IPS DF 4.7 (cell line): ENCODE measurements at regions not wholly inside any gene's neighbourhood (a gene's known extent, or its start where the extent isn't known, plus 50 kb on each side); places are given as distances from the start of the nearest gene placed in this dataset.

Experiments
- DNase-seq: peaks from one replicate; pipeline ENCODE4 v3.0.0-alpha.2; 2013; ENCODE audit warnings: low spot score; ENCODE audit errors: extremely low read depth

GRCh38 chr12:124489915-124490583, 77.4 kb downstream of the NCOR2 start:
- no peak for DNase-seq

GRCh38 chr12:124489220-124489619, 78.2 kb downstream of the NCOR2 start:
- DNase-seq: no peak

GRCh38 chr12:124488520-124488919, 78.9 kb downstream of the NCOR2 start:
- DNase-seq: no peak

GRCh38 chr12:124487834-124488165, 79.6 kb downstream of the NCOR2 start:
- no peak for DNase-seq

- DNase-seq: no peak
Measured at GRCh38 chr12:124487066-124487833, 80.2 kb downstream of the NCOR2 start.

GRCh38 chr12:124486346-124486963, 81.0 kb downstream of the NCOR2 start:
- DNase-seq: no peak

GRCh38 chr12:124485371-124485770, 82.0 kb downstream of the NCOR2 start:
- no peak for DNase-seq

- DNase-seq: no peak
Measured at GRCh38 chr12:124484526-124484953, 82.9 kb downstream of the NCOR2 start.

GRCh38 chr12:124484067-124484466, 83.3 kb downstream of the NCOR2 start:
- DNase-seq: no peak

- DNase-seq: no peak
Measured at GRCh38 chr12:124482901-124483799, 84.3 kb downstream of the NCOR2 start.

- DNase-seq: no peak
Measured at GRCh38 chr12:124482567-124482893, 84.9 kb downstream of the NCOR2 start.

- DNase-seq: no peak
Measured at GRCh38 chr12:124481772-124482566, 85.4 kb downstream of the NCOR2 start.

- DNase-seq: no peak
Measured at GRCh38 chr12:124481257-124481750, 86.1 kb downstream of the NCOR2 start.

- DNase-seq: no peak
Measured at GRCh38 chr12:124480469-124481256, 86.7 kb downstream of the NCOR2 start.

- no peak for DNase-seq
Measured at GRCh38 chr12:124479680-124480468, 87.5 kb downstream of the NCOR2 start.

GRCh38 chr12:124478985-124479645, 88.3 kb downstream of the NCOR2 start:
- no peak for DNase-seq

GRCh38 chr12:124478416-124478815, 89.0 kb downstream of the NCOR2 start:
- DNase-seq: no peak

GRCh38 chr12:124477107-124477915, 90.1 kb downstream of the NCOR2 start:
- DNase-seq: no peak
